NCI-H128 (cell line): ENCODE measurements at regions not wholly inside any gene's neighbourhood (a gene's known extent, or its start where the extent isn't known, plus 50 kb on each side); places are given as distances from the start of the nearest gene placed in this dataset.
"Not testable (repeated sequence)": the region's sequence is repeated elsewhere in the genome, so short reads cannot be mapped to it uniquely, and the experiment has no call there.

ENCODE experiments used
- DNase-seq: peaks from one replicate; lab custom pipeline; 2025; ENCODE audit not compliant: unreplicated experiment; lab: John Stamatoyannopoulos, UW

DNA sequence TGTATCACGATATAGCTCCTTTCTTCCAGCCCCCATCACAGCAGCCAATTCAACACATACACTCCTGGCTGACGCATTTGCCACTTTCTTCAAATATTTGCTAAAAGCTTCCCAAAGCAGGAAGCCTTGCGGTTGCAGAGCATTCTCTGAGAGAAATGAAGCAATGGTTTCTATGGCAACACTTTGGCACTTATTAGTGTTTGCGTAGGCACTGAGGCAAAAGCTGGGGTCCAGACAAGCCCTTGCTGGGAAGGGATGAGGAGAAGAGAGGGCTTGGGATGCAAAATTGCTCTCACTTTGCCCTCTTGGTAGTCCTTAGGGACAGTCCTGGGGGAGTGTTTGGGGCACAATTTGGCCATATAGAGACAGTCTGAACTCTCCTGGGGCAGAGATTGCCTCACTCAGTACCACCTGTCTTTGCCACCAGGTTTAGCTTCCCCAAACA is 55.0 kb upstream of the PAK3 start:
- DNase-seq: no peak

- DNase-seq: no peak
Measured at GRCh38 chrX:111040377-111041017, 55.5 kb upstream of the PAK3 start.

GRCh38 chrX:111039606-111040005 is 56.4 kb upstream of the PAK3 start:
- DNase-seq: no peak

- DNase-seq: no peak
Measured at GRCh38 chrX:111035991-111036390, 60.0 kb upstream of the PAK3 start.

DNA sequence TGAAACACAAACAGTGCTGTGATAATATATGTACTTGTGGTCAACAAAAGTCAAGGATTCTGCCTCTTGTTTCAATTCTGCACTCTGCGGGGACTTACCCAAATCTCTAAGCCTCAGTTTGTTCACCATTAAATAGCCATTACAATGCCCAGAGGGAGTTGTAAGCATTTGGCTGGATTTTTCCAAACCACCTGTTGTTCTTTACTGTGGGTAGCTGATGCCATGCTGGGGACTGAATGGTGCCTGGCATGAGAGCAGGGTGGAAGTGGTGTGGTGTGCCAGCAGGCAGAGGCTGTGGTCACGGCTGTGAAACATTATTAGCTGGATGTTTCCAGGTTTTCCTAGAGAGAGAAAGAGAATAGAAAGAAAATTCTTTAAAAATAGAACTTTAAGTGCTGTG is 60.7 kb upstream of the PAK3 start:
- DNase-seq: no peak

DNA sequence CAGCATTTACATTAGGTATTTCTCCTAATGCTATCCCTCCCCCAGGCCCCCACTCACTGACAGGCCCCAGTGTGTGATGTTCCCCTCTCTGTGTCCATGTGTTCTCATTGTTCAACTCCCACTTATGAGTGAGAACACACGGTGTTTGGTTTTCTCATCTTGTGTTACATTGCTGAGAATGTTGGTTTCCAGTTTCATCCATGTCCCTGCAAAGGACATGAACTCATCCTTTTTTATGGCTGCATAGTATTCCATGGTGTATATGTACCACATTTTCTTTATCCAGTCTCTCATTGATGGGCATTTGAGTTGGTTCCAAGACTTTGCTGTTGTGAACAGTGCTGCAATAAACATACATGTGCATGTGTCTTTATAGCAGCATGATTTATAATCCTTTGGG is 73.0 kb upstream of the PAK3 start:
- DNase-seq: not testable (repeated sequence)

DNA sequence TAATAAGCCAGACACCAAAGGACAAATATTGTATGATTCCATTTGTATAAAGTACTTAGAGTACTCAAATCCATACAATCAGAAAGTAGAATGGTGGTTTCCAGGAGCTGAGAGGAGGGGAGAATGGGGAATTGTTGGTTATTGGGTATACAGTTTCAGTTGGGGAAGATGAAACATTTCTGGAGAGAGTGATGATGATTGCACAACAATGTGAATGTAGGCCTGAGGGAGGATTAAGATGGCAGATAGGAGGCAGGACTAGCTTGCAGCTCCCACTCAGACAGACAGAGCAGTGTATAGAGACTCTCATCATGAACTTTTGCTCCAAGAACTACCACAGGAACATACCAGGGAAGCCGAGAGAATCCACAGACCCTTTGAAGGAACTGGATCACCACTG is 75.7 kb upstream of the PAK3 start:
- DNase-seq: no peak

DNA sequence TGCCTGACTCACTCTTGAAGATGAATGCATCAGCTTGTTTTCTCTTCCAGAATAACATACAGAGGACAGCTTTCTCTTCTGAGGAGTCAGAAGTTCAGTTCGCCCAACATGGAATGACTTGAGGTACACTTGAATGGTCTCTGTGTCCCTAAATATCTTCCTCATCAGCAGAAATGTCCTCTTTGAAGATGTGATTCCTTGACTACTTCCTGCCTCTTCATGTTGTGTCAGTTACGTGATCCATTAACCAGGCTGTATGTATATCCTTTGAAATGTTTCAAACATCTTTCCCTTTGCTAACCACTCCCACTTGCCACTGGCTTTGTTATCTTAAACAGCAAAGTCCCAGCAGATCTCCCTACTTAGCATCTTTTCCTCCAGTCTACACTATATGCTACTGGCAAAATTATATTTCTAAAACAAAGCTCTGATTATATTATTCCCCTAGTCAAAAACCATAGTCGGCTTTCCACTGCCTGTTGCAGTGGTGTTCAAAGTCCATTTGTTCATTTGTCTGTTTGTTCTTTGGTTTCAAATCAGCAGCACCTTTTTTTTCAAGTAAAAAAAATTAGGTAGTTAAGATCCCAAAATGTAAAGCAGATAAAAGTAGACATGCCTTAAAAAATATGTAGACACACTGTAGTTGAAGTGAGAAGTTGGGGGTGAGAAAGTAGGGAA is 82.1 kb upstream of the PAK3 start:
- DNase-seq: no peak

DNA sequence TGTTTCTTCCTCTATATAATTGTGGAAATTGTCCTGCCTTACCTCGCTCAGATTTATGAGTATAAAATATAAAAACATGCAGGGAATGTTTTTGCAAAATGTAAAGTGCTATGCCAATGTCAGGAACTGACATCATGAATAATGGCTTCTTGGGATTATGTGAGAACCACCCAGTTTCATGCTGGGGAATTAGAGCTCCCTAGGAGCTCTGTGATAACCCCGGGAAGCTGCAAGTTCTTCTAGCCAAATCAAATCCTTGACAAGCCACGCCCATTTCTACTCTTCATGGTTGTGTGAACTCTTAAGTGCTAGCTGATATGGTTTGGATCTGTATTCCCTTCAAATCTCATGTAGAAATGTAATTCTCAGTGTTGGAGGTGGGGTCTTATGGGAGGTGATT is 85.9 kb upstream of the PAK3 start:
- no peak for DNase-seq

DNA sequence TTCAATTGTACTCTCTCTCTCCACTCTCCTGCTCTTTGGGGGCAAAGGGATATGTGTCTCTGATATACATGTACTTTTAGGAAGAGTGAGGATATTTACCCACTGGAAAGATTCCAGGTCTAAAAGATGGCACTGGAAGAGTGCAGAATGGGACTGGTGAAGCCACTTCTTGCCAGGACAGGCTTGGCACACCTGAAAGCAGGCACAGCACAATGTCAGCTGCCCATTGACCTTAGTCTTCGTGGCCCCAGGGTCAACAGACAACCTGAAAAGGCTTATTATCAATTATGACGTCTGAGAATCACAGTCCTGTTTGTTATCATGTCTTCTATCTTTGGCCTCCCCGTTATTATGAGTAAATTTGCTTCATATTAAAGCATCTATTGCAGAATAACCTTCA is 86.7 kb upstream of the PAK3 start:
- no peak for DNase-seq

DNA sequence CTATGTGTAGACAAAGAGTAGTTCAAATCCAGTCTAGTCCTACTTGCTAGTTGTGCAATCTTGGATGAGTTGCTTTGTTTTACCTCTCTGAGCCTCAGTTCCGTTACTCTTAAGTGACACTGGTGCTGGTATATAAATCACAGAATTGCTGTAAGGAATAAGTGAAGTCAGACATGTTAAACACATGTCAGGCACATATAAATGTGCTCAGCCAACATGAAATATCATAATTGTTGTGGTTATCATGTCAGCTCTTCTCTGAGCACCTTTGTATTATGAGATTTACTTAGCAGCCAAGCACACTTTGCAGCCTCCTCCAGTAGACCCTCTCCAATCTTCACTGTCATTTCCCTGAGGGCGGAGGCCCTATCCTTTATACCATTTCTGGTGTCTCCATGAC is 87.9 kb upstream of the PAK3 start:
- DNase-seq: no peak

DNA sequence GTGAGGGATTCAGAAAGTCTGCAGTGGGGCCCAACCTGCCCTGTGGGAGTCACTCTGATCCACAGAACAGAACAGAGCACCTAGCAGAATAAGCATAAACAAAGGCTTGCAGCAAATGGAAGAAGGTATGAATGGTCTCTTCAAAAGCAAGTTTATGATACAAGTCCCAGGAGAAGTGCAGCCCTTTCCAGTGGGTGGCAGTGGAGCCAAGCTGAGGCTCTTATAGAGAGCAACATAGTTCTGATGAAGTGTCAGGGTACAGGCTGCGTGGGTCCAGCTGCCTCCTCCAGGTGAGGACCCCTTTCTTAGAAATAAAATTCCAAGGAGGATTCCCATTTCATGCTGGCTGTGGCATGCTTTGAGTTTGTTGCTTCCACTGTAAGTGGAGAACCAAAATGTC is 88.8 kb upstream of the PAK3 start:
- DNase-seq: no peak

- no peak for DNase-seq
Measured at GRCh38 chrX:111006116-111006515, 89.9 kb upstream of the PAK3 start.

- DNase-seq: no peak
Measured at GRCh38 chrX:111005166-111005565, 90.8 kb upstream of the PAK3 start.

- DNase-seq: no peak
Measured at GRCh38 chrX:111003118-111003517, 92.9 kb upstream of the PAK3 start.

- DNase-seq: no peak
Measured at GRCh38 chrX:110992611-110993010, 103.4 kb upstream of the PAK3 start.

DNA sequence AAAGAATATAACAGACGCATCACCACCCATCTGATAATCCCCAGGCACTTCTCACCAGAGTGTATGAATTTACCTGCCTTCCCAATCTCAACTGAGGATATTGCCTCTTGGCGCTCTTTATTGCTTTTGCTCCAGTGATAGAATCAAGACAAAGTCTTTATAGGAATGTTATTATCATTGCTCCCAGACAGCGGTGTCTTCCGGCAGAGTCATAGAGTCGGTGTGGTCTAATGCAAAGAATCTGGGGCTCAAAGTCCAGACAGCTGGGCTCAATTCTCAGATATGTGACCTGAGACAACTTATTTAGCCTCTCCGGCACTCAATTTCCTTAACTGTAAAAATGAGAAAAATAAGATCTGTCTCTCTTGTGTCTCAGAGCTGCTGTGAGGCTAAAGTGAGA is 106.1 kb upstream of the PAK3 start:
- DNase-seq: no peak

- no peak for DNase-seq
Measured at GRCh38 chrX:110989447-110989846, 106.5 kb upstream of the PAK3 start.

DNA sequence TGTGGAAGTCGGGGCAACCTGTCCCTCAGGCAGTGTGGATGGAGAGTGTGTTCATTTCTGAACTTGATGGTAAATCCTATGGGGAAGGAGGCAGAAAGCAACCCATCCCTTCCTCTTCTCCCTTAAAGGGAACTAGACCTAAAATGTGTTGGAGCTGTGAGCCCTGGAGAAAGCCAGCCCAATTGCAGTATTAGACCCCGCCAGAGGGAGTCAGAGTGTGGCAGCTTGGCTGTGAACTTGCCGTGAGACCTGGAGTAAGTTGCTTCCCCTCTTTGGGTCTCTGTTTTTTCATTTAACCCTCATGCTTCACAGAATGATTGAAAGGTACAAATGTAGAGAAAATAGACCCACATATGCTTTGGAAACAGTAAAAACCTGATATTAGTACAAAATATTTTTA is 108.7 kb upstream of the PAK3 start:
- DNase-seq: no peak

GRCh38 chrX:110985470-110985869 is 110.5 kb upstream of the PAK3 start:
- no peak for DNase-seq

- no peak for DNase-seq
Measured at GRCh38 chrX:110983024-110983423, 113.0 kb upstream of the PAK3 start.

- no peak for DNase-seq
Measured at GRCh38 chrX:110966839-110967238, 129.2 kb upstream of the PAK3 start.

DNA sequence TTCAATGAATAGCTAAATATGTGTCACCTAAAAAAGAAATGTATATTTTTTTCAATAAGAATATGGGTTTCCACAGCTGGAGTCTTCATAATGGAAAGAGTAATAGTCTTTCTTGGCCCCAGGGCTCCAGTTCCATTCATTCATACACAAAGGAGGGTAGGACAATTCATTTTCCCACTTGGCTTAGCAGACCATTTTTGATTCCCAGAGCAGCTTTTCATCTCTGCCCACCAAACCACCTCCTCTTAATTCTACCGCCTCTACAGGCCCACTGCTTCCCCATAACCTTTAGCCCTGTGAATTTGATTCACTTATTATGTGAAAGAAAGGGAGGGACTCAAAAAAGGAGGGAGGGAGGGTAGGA is 129.9 kb upstream of the PAK3 start:
- no peak for DNase-seq
